ENCODE measurements at regions not wholly inside any gene's neighbourhood (a gene's known extent, or its start where the extent isn't known, plus 50 kb on each side); places are given as distances from the start of the nearest gene placed in this dataset.

DNA sequence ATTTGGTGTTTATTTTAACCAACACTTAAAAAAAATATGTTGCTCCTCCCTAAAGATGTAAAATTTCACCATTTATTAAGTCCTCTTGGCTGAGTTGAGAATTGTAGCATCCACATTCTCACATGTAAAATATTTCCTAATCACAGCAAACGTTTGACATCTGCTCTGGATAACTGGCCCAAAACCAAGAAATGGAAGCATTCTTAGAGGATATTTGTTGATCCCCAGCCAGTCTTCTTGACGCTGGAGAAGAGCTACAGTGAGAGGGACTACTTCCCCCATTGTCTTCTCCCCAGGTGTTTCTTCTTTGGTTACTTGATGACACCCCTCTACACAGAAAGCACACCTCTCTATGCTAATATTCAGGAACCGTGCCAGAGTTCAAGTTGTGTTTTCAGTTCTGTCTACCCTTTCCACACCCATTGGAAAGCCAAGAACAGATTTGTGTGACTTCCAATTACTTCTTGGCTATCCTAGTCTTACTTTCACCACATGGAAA, 454.5 kb upstream of the JAG1 start:
- Histone ChIP-seq H3K36me3 (no peaks in the 10 kb centered on the region), H3K4me1 (no peaks in the 10 kb centered on the region), H3K4me3 (no peak overlapping the region), H3K27ac (no peak overlapping the region), H3K9me3 (no peaks in the 10 kb centered on the region), H3K27me3 (no peaks in the 10 kb centered on the region)
- TF ChIP-seq, protein P1, sequence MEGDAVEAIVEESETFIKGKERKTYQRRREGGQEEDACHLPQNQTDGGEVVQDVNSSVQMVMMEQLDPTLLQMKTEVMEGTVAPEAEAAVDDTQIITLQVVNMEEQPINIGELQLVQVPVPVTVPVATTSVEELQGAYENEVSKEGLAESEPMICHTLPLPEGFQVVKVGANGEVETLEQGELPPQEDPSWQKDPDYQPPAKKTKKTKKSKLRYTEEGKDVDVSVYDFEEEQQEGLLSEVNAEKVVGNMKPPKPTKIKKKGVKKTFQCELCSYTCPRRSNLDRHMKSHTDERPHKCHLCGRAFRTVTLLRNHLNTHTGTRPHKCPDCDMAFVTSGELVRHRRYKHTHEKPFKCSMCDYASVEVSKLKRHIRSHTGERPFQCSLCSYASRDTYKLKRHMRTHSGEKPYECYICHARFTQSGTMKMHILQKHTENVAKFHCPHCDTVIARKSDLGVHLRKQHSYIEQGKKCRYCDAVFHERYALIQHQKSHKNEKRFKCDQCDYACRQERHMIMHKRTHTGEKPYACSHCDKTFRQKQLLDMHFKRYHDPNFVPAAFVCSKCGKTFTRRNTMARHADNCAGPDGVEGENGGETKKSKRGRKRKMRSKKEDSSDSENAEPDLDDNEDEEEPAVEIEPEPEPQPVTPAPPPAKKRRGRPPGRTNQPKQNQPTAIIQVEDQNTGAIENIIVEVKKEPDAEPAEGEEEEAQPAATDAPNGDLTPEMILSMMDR (IDR thresholded peaks at IDR 0.05) = no peak
- intact Hi-C loops (cut with DNase I; ENCODE audit: low total_unique reads) = no loop called here
- no peak for DNase-seq

DNA sequence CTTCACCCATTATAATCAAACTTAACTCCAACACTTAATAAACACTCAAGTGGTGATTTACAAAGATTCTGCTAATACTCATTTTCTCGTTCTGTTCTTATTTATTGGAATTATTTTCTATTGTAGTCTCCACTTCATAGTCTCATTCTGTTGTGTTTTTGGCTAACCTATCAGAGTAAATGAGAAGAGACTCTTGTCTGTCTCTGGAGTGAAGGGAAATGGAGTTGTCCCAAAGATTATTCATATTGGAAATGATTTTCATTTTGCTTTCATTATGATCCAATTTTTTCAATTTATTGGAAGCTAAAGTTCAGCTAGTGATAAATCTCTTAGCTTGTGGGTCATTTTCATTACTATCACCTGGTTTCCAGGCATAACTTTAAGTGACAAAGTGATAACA, 454.9 kb upstream of the JAG1 start:
- Histone ChIP-seq H3K4me3 (no peak overlapping the region), H3K27me3 (no peaks in the 10 kb centered on the region), H3K36me3 (no peaks in the 10 kb centered on the region), H3K27ac (no peak overlapping the region), H3K9me3 (no peaks in the 10 kb centered on the region), H3K4me1 (no peaks in the 10 kb centered on the region)
- DNase-seq = no peak
- TF ChIP-seq, protein P1 (IDR thresholded peaks at IDR 0.05) = no peak
- intact Hi-C loops (cut with DNase I; ENCODE audit: low total_unique reads) = no loop called here

DNA sequence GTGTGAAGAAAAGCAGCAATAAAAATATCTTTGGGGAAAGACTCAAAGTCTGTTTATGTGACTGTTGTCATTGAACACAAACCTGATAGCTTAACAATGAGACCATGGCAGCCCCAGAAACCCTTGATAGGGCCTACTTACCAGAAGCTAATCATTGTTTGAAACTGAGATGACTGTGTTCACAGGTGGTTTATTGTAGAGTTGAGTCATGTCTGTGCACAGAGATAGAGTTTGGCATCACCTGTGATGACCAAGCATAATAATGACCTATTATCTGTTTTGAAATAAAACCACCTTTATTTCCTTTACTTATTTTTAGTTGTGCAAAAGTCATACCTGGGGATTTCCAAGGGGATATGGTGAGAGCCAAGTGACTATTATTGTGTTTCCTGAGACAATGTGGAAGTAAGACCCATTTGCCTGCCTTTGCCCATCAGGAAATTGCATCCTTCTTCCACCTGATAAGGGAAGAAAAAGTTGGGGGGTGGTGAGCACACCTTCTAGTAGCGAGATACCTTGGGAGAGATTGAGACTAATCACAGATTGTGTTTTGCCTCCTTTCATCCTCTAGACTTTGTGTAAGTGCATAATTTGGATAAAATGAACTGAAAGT, 456.9 kb upstream of the JAG1 start:
- TF ChIP-seq, protein P1 (IDR thresholded peaks at IDR 0.05) = no peak

DNA sequence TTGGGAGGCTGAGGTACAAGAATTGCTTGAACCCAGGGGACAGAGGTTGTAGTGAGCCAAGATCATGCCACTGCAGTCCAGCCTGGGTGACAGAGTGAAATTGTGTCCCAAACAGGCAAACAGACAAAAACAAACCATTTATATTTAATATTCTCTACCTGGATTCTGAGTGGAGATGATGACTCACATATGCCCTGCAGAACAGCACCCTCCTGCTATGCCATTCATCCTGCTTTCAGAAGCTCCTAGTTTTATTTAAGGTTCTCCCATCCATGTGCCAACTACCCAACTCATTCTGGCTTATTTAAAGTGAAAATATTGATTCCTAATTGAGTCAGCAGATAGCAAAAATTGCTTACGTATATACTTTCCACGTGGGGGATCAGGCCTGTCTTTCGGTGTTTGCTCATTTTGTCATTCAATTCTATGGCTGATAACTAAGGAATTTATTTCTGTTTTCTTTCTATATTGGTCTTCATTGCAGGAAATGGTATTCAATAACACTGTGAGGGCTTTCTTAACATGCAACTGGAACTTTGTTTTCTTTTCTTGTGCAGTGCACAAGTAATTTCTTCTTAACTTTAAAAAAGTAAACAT, 459.1 kb upstream of the JAG1 start:
- H3K9me3 ChIP-seq = no peaks in the 10 kb centered on the region
- H3K27ac ChIP-seq = no peak overlapping the region
- intact Hi-C loops (cut with DNase I; ENCODE audit: low total_unique reads) = no loop called here
- H3K27me3 ChIP-seq = no peaks in the 10 kb centered on the region
- no peak overlapping the region for H3K4me3 ChIP-seq
- H3K4me1 ChIP-seq = peaks cover 0 to 23% (median 7%) of the 10 kb centered on the region in 4 donors
- TF ChIP-seq, protein P1 (IDR thresholded peaks at IDR 0.05) = no peak
- no peaks in the 10 kb centered on the region for H3K36me3 ChIP-seq
- DNase-seq = no peak

More for the DNA sequence above, 456.9 kb upstream of the JAG1 start:
- Histone ChIP-seq H3K9me3 (no peaks in the 10 kb centered on the region), H3K4me1 (peaks cover 0 to 5% (median under 1%) of the 10 kb centered on the region in 4 donors), H3K4me3 (no peak overlapping the region), H3K27ac (no peak overlapping the region), H3K27me3 (no peaks in the 10 kb centered on the region), H3K36me3 (no peaks in the 10 kb centered on the region)
- intact Hi-C loops (cut with DNase I; ENCODE audit: low total_unique reads) = no loop called here
- DNase-seq = no peak

DNA sequence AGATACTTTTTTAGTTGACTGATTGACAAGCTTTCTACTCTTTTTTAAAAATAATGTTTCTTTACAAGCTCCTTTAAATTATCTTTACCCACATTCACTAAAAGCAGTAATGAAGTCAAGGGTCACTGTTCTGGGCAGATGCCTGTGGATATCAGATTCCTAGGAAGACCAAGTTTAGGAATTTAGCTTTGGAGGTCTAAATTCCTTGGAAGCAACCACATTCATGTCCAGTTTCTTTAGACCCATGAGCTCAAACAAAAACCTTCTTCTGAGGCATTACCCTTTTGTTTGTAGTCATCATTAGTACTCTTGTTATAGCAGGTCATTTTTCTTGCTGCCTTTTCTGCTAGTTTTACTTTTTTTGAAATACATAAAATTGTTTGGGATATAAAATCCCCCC, 462.9 kb upstream of the JAG1 start:
- TF ChIP-seq, protein P1 (IDR thresholded peaks at IDR 0.05) = no peak
- no peaks in the 10 kb centered on the region for H3K36me3 ChIP-seq
- H3K27ac ChIP-seq = no peak overlapping the region
- no peak overlapping the region for H3K4me3 ChIP-seq
- H3K4me1 ChIP-seq = peaks cover 0 to 23% (median 7%) of the 10 kb centered on the region in 4 donors
- intact Hi-C loops (cut with DNase I; ENCODE audit: low total_unique reads) = no loop called here
- H3K9me3 ChIP-seq = no peaks in the 10 kb centered on the region
- DNase-seq = no peak
- no peaks in the 10 kb centered on the region for H3K27me3 ChIP-seq

Measured in tibial artery (tissue), 4 donors.